H1 (cell line): ENCODE measurements at regions not wholly inside any gene's neighbourhood (a gene's known extent, or its start where the extent isn't known, plus 50 kb on each side); places are given as distances from the start of the nearest gene placed in this dataset.

Experiments
- CTCF ChIA-PET: fragments of 300-600 bp; sonication (Branson Sonifier 250); formaldehyde crosslinking; loops from one replicate; lab custom pipeline; 2021; ENCODE audit not compliant: partially characterized antibody; lab: Charles Lee
- POLR2A ChIA-PET: fragments of 300-600 bp; sonication (Branson Sonifier 250); formaldehyde crosslinking; loops from one replicate; lab custom pipeline; 2021; ENCODE audit warnings: inconsistent platforms; ENCODE audit not compliant: partially characterized antibody; lab: Charles Lee
- DNase-seq, 2 experiments: peaks; one replicate each; pipeline versions ENCODE4 v3.0.0 to v3.0.0-alpha.2; 2010 to 2022; ENCODE audit warnings: low spot score in 2 of 2, low read depth in 1 of 2, mixed read lengths in 1 of 2
- FAIRE-seq: peaks from 2 replicates; lab custom pipeline; 2011; peaks lifted over from hg19 to GRCh38; lab: Jason Lieb, UNC
- H2AFZ ChIP-seq: 2 replicates; pipeline ENCODE4 v1.8.1; 2012; ENCODE audit warnings: low read length, inconsistent platforms
- H2AK5ac ChIP-seq: 2 replicates; pipeline ENCODE4 v1.6.1; 2013; ENCODE audit warnings: low read depth, low read length
- H2BK120ac ChIP-seq: replicated peaks from 2 replicates; pipeline ENCODE3; 2013; ENCODE audit warnings: low read depth, low read length, inconsistent platforms
- H2BK12ac ChIP-seq: 2 replicates; pipeline ENCODE4 v1.6.1; 2013; ENCODE audit warnings: low read depth, low read length
- H2BK15ac ChIP-seq: 2 replicates; pipeline ENCODE4 v1.6.1; 2013; ENCODE audit warnings: low read length
- H2BK20ac ChIP-seq: 2 replicates; pipeline ENCODE4 v1.6.1; 2013; ENCODE audit warnings: low read length
- H2BK5ac ChIP-seq: 2 replicates; pipeline ENCODE4 v1.6.1; 2013; ENCODE audit warnings: low read depth, low read length
- H3K14ac ChIP-seq: 2 replicates; pipeline ENCODE4 v1.6.1; 2013; ENCODE audit warnings: inconsistent platforms; ENCODE audit not compliant: insufficient read length
- H3K18ac ChIP-seq: 2 replicates; pipeline ENCODE4 v1.6.1; 2013; ENCODE audit warnings: low read length; ENCODE audit errors: extremely low read depth
- H3K23ac ChIP-seq: 2 replicates; pipeline ENCODE4 v1.6.1; 2013; ENCODE audit warnings: inconsistent platforms; ENCODE audit not compliant: insufficient read length
- H3K23me2 ChIP-seq: 2 replicates; pipeline ENCODE4 v1.6.1; 2013; ENCODE audit warnings: low read depth, low read length
- H3K27ac ChIP-seq: 2 replicates; pipeline ENCODE4 v1.6.1; 2011; ENCODE audit warnings: low read depth, low read length, inconsistent platforms
- H3K27me3 ChIP-seq, 4 experiments: replicated peaks in 1 of 4; 1 replicate in 1 of 4; 2 replicates in 3 of 4; pipeline versions ENCODE4 v1.6.1 to v1.8.1; 2011 to 2013; ENCODE audit warnings: low read length in 3 of 4, mild to moderate bottlenecking in 3 of 4, inconsistent platforms in 2 of 4, mixed read lengths in 2 of 4, moderate library complexity in 1 of 4; ENCODE audit not compliant: control insufficient read depth in 3 of 4, insufficient read depth in 3 of 4; ENCODE audit errors: extremely low read depth in 1 of 4
- H3K36me3 ChIP-seq, 4 experiments: 2 replicates each; pipeline versions ENCODE4 v1.6.1 to v1.8.1; 2011 to 2013; ENCODE audit warnings: mild to moderate bottlenecking in 4 of 4, low read length in 3 of 4, moderate library complexity in 2 of 4, control low read depth in 1 of 4, inconsistent platforms in 1 of 4; ENCODE audit not compliant: insufficient read depth in 4 of 4, control insufficient read depth in 2 of 4
- H3K4ac ChIP-seq: replicated peaks from 2 replicates; pipeline ENCODE3; 2013; ENCODE audit warnings: low read length, low read depth, mixed read lengths, inconsistent platforms; ENCODE audit not compliant: insufficient read length
- H3K4me1 ChIP-seq, 4 experiments: replicated peaks in 1 of 4; 1 replicate in 1 of 4; 2 replicates in 3 of 4; pipeline versions ENCODE4 v1.6.1 to v1.8.1; 2011 to 2013; ENCODE audit warnings: low read length in 3 of 4, inconsistent platforms in 2 of 4, mixed read lengths in 1 of 4; ENCODE audit not compliant: insufficient read depth in 4 of 4, control insufficient read depth in 3 of 4
- H3K4me2 ChIP-seq, 2 experiments: 2 replicates each; pipeline versions ENCODE4 v1.6.1 to v1.8.1; 2011 to 2013; ENCODE audit warnings: low read depth in 2 of 2, low read length in 2 of 2, control low read depth in 1 of 2, inconsistent platforms in 1 of 2, mild to moderate bottlenecking in 1 of 2; ENCODE audit not compliant: insufficient read depth in 1 of 2
- H3K4me3 ChIP-seq, 4 experiments: fragments of 200-600, 300-600 bp in 1 of 4; sonication (generic), shearing (Covaris generic), sonication (Bioruptor Twin) in 1 of 4; 2 replicates each; pipeline versions ENCODE4 v1.5.1 to v1.8.1; 2011 to 2016; ENCODE audit warnings: low read length in 4 of 4, low read depth in 3 of 4, control low read depth in 2 of 4, inconsistent platforms in 2 of 4, mild to moderate bottlenecking in 2 of 4, mixed read lengths in 1 of 4, moderate library complexity in 1 of 4; ENCODE audit not compliant: insufficient read depth in 2 of 4; ENCODE audit errors: extremely low read depth in 1 of 4
- H3K56ac ChIP-seq: replicated peaks from 2 replicates; pipeline ENCODE3; 2013; ENCODE audit warnings: low read depth, mild to moderate bottlenecking, mixed read lengths, low read length, inconsistent platforms; ENCODE audit not compliant: insufficient read length
- H3K79me1 ChIP-seq: 2 replicates; pipeline ENCODE4 v1.6.1; 2013; ENCODE audit warnings: low read depth, low read length, control low read depth
- H3K79me2 ChIP-seq, 2 experiments: 2 replicates each; pipeline versions ENCODE4 v1.6.1 to v1.8.1; 2012 to 2013; ENCODE audit warnings: low read length in 2 of 2, mild to moderate bottlenecking in 2 of 2, inconsistent platforms in 1 of 2; ENCODE audit not compliant: insufficient read depth in 2 of 2, control insufficient read depth in 1 of 2
- H3K9ac ChIP-seq, 4 experiments: replicated peaks in 1 of 4; 1 replicate in 1 of 4; 2 replicates in 3 of 4; pipeline versions ENCODE4 v1.6.1 to v1.8.1; 2011 to 2013; ENCODE audit warnings: low read depth in 3 of 4, low read length in 3 of 4, control low read depth in 2 of 4, mild to moderate bottlenecking in 2 of 4, moderate library complexity in 2 of 4, inconsistent platforms in 1 of 4; ENCODE audit errors: extremely low read depth in 1 of 4
- H3K9me3 ChIP-seq, 2 experiments: 2 replicates each; pipeline versions ENCODE4 v1.6.1 to v1.8.1; 2012 to 2013; ENCODE audit warnings: mild to moderate bottlenecking in 2 of 2, moderate library complexity in 2 of 2, control low read depth in 1 of 2, inconsistent platforms in 1 of 2, low read depth in 1 of 2, low read length in 1 of 2, mixed read lengths in 1 of 2; ENCODE audit not compliant: insufficient read depth in 2 of 2
- H4K20me1 ChIP-seq, 2 experiments: replicated peaks in 1 of 2; 2 replicates each; pipeline versions ENCODE3 to v1.8.1; 2011 to 2013; ENCODE audit warnings: inconsistent platforms in 2 of 2, low read length in 2 of 2, mild to moderate bottlenecking in 1 of 2; ENCODE audit not compliant: insufficient read depth in 2 of 2, control insufficient read depth in 1 of 2
- H4K5ac ChIP-seq: 2 replicates; pipeline ENCODE4 v1.6.1; 2013; ENCODE audit warnings: low read length, low read depth, mixed read lengths, inconsistent platforms; ENCODE audit not compliant: insufficient read length
- H4K8ac ChIP-seq: 2 replicates; pipeline ENCODE4 v1.8.0; 2013; ENCODE audit warnings: mild to moderate bottlenecking, moderate library complexity, low read length, inconsistent platforms; ENCODE audit not compliant: insufficient read depth; ENCODE audit errors: extremely low read depth
- H4K91ac ChIP-seq: replicated peaks from 2 replicates; pipeline ENCODE3; 2013; ENCODE audit warnings: low read length, mixed read lengths, inconsistent platforms; ENCODE audit not compliant: insufficient read length
- EGR1 ChIP-seq: IDR thresholded peaks from 2 replicates; pipeline ENCODE4 v1.6.1; 2011; ENCODE audit warnings: low read depth, low read length, borderline replicate concordance
- FOSL1 ChIP-seq: IDR thresholded peaks from 2 replicates; pipeline ENCODE4 v1.6.1; 2011; ENCODE audit warnings: mild to moderate bottlenecking, low read depth, low read length, moderate library complexity; ENCODE audit not compliant: insufficient read depth
- POU5F1 ChIP-seq: IDR thresholded peaks from 2 replicates; pipeline ENCODE4 v1.6.1; 2011; ENCODE audit warnings: low read depth, mild to moderate bottlenecking, low read length, moderate library complexity
- SP2 ChIP-seq: IDR thresholded peaks from 2 replicates; pipeline ENCODE4 v1.6.1; 2012; ENCODE audit warnings: mild to moderate bottlenecking, low read length, inconsistent platforms
- SP4 ChIP-seq: IDR thresholded peaks from 2 replicates; pipeline ENCODE4 v1.6.1; 2012; ENCODE audit warnings: low read length, inconsistent platforms
- SRF ChIP-seq: IDR thresholded peaks from 2 replicates; pipeline ENCODE4 v1.6.1; 2011; ENCODE audit warnings: mild to moderate bottlenecking, low read depth, low read length, moderate library complexity
- TAF1 ChIP-seq: IDR thresholded peaks from 2 replicates; pipeline ENCODE4 v1.6.1; 2011; ENCODE audit warnings: mild to moderate bottlenecking, low read depth, low read length
- WGBS, 2 experiments: shearing (Covaris generic) in 1 of 2; methylation state at CpG; one replicate each; pipeline versions ENCODE4 v1.1.6 to v1.1.7; 2013 to 2015; ENCODE audit warnings: low lambda C conversion rate in 2 of 2, mixed read lengths in 2 of 2, inconsistent platforms in 1 of 2, low coverage in 1 of 2, missing lambda C conversion rate in 1 of 2; ENCODE audit not compliant: insufficient replicate concordance in 2 of 2, insufficient coverage in 1 of 2, insufficient read length in 1 of 2; ENCODE audit errors: extremely low coverage in 1 of 2, missing lambda C conversion rate in 1 of 2; 5-methylcytosine and 5-hydroxymethylcytosine counted together

DNA sequence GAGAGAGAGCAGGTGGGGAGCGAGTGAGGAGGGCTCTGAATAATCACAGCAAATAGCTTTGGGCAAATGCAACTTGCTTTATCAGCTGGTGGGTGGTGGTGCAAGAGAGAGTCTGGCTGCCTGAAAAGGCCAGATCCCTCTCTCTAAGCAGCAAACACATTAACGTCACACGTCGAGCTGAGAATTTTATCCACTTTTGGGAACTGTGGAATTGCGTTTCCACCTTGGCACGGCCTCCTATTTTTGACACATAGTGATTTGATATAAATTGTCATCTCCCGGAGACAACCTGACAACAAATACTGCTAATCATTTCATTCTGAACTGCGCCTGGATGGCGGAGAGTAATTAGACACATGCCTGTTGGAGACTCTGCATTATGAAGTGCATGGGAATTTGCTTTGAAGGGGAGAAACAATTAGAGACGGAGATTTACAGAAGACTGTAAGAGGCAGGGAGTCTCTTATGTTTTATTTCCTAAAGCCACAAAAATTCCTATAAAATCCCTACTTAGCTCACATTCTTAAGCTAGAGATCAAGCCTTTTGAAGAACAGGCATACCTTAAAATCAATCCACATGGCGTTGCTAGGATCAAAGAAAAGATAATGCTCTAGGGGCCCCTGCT is 634.1 kb downstream of the TDRD15 start:
- Histone ChIP-seq H3K4me2 (no peak overlapping the region), H4K8ac (no peak overlapping the region), H3K4ac (no peak overlapping the region), H2BK120ac (no peak overlapping the region), H3K9me3 (peaks cover 3 to 4% of the 10 kb centered on the region in 2 experiments; a peak in 1 of 4 replicates), H3K4me3 (no peak overlapping the region), H3K14ac (no peak overlapping the region), H2BK20ac (no peak overlapping the region), H3K23me2 (no peaks in the 10 kb centered on the region), H4K20me1 (no peaks in the 10 kb centered on the region), H2AFZ (no peak overlapping the region), H2AK5ac (no peak overlapping the region), H3K79me2 (no peaks in the 10 kb centered on the region), H2BK15ac (no peak overlapping the region), H3K4me1 (no peaks in the 10 kb centered on the region), H4K91ac (no peak overlapping the region), H2BK5ac (no peak overlapping the region), H2BK12ac (no peak overlapping the region), H3K56ac (no peak overlapping the region), H3K27ac (no peak overlapping the region), H3K18ac (no peak overlapping the region), H3K9ac (no peak overlapping the region), H3K27me3 (no peaks in the 10 kb centered on the region), H4K5ac (no peak overlapping the region), H3K79me1 (no peaks in the 10 kb centered on the region), H3K36me3 (no peaks in the 10 kb centered on the region; a peak in 1 of 8 replicates), H3K23ac (no peak overlapping the region)
- no peak for FAIRE-seq
- ChIA-PET CTCF (interaction anchor here (0.7 to 1.6 kb wide), 5 partner anchors 9 to 598 kb away, joined by 3 to 4 read pairs (median 3); no protein-coding TSS in a partner anchor), POLR2A (no interaction called here)
- WGBS, 2 experiments: 95% methylated on average over 11 of the region's 11 CpGs; no CpG with 5 or more reads in 1 of the 2 experiments
- DNase-seq: no peak
- no peak for TF ChIP-seq POU5F1
- no peak for TF ChIP-seq EGR1
- no peak for TF ChIP-seq SRF
- TF ChIP-seq FOSL1: no peak
- TF ChIP-seq SP2: no peak
- TF ChIP-seq TAF1: no peak
- no peak for TF ChIP-seq SP4
